Heart left ventricle (tissue), 16 donors: ENCODE measurements at regions not wholly inside any gene's neighbourhood (a gene's known extent, or its start where the extent isn't known, plus 50 kb on each side); places are given as distances from the start of the nearest gene placed in this dataset.

ENCODE experiments used
- ATAC-seq, 4 donors: fragments of 200-7000 bp; cut with Tn5 transposase; one replicate each; pipeline ENCODE4 v1.9.1; 2020 to 2022; ENCODE audit warnings: moderate library complexity in 4 of 4, mild to moderate bottlenecking in 3 of 4, moderate number of reproducible peaks in 1 of 4
- DNase-seq, 5 donors: peaks; one replicate each; pipeline ENCODE4 v3.0.0-alpha.2; 2020
- H3K27ac ChIP-seq, 12 donors: fragments of 200-600 bp; sonication (generic) in 4 of 12; one replicate each; pipeline versions ENCODE4 v1.5.0 to v1.8.0; 2016 to 2022; ENCODE audit warnings: mild to moderate bottlenecking in 2 of 12
- H3K27me3 ChIP-seq, 9 donors: fragments of 200-600 bp; sonication (generic) in 2 of 9; one replicate each; pipeline versions ENCODE4 v1.5.1 to v1.8.0; 2016 to 2022; ENCODE audit warnings: mild to moderate bottlenecking in 3 of 9
- H3K36me3 ChIP-seq, 9 donors: fragments of 200-600 bp; sonication (generic) in 2 of 9; one replicate each; pipeline versions ENCODE4 v1.5.0 to v1.8.0; 2018 to 2022; ENCODE audit warnings: mild to moderate bottlenecking in 2 of 9
- H3K4me1 ChIP-seq, 12 donors: fragments of 200-600 bp; sonication (generic) in 4 of 12; one replicate each; pipeline versions ENCODE4 v1.5.0 to v1.8.0; 2016 to 2022; ENCODE audit warnings: mild to moderate bottlenecking in 3 of 12
- H3K4me3 ChIP-seq, 12 donors: fragments of 200-600 bp; sonication (generic) in 4 of 12; one replicate each; pipeline versions ENCODE4 v1.5.0 to v1.8.0; 2017 to 2022; ENCODE audit warnings: mild to moderate bottlenecking in 9 of 12, moderate library complexity in 4 of 12
- H3K9me3 ChIP-seq, 12 donors: fragments of 200-600 bp; sonication (generic) in 4 of 12; one replicate each; pipeline versions ENCODE4 v1.5.0 to v1.8.0; 2016 to 2022; ENCODE audit warnings: mild to moderate bottlenecking in 1 of 12
- CTCF ChIP-seq, 12 donors: fragments of 200-600 bp; sonication (generic) in 4 of 12; IDR thresholded peaks; one replicate each; pipeline versions ENCODE4 v1.5.0 to v1.8.0; 2018 to 2022; ENCODE audit warnings: antibody characterized with exemption in 12 of 12, mild to moderate bottlenecking in 5 of 12
- POLR2A ChIP-seq, 2 donors: fragments of 450-650 bp; IDR thresholded peaks; one replicate each; pipeline ENCODE4 v1.6.1; 2017; ENCODE audit warnings: antibody characterized with exemption in 2 of 2, mild to moderate bottlenecking in 2 of 2, moderate library complexity in 2 of 2
- WGBS, 4 donors: extraction: QIAGEN DNeasy Blood & Tissue Kit in 2 of 4; methylation state at CpG; one replicate each; pipeline versions ENCODE4 v1.1.5 to v1.1.7; 2013 to 2018; 5-methylcytosine and 5-hydroxymethylcytosine counted together
- intact Hi-C, 10 donors: fragments of 100-400 bp; cut with DNase I; formaldehyde crosslinking; loops; one replicate each; pipeline versions ENCODE4 v1.11.1 to v1.14.2; 2022
- donor health status: ischemic (EF 13 %, LVEDD 7.1; RV severe dilation, severe dysfunction).
- donor health status: healthy with polysubstance abuse.
- donor health status: DM: no; HTN: yes; CAD: no.
- donor health status: DM: no; HTN: no; CAD: no.
- donor health status: ischemic (EF 25% LVEDD 6.9; RV normal size, moderate dysfunction).
- donor health status: ischemic (EF 25% LVEDD 5.7; RV mildly dilated, moderate dysfunction).
- donor health status: healthy.
- donor health status: DM: yes; HTN: yes; CAD: no.
- donor health status: ischemic (EF 35%, LVEDD 5.7; RV mildly dilated, moderate dysfunction).
- donor health status: nonischemic (EF 11% LVEDD 7.7; RV severe dilation, severe dysfunction).
- donor health status: DM: yes; HTN: yes; CAD: no.
- donor health status: PGD.
- donor health status: ischemic (EF 29% LVEDD 5.4; RV normal size, mild dysfunction).
- donor health status: nonischemic (EF 23%, LVEDD 6.1; RV moderate dilation, normal function).

- Histone ChIP-seq H3K27me3 (peaks cover 0 to 3% (median 0%) of the 10 kb centered on the region in 9 donors), H3K36me3 (no peaks in the 10 kb centered on the region), H3K4me1 (no peaks in the 10 kb centered on the region), H3K4me3 (no peak overlapping the region), H3K9me3 (no peaks in the 10 kb centered on the region), H3K27ac (no peak overlapping the region)
- ATAC-seq (no peak), DNase-seq (no peak)
- WGBS, 4 donors, result 70 to 89% (median 77%) methylated on average over 3 of the region's 3 CpGs
- TF ChIP-seq CTCF (IDR thresholded peaks at IDR 0.05), result no peak
- TF ChIP-seq POLR2A (IDR thresholded peaks at IDR 0.05), result no peak
- intact Hi-C loops, result no loop called here
These were observed 229.9 kb downstream of the TBXT start for GRCh38 chr6:165937564-165938358.

- Histone ChIP-seq H3K4me3 (no peak overlapping the region), H3K27me3 (peaks cover 0 to 3% (median 0%) of the 10 kb centered on the region in 9 donors), H3K4me1 (no peaks in the 10 kb centered on the region), H3K9me3 (no peaks in the 10 kb centered on the region), H3K36me3 (no peaks in the 10 kb centered on the region), H3K27ac (no peak overlapping the region)
- WGBS, 4 donors, result 87 to 91% (median 89%) methylated on average over 4 of the region's 4 CpGs
- ATAC-seq (no peak), DNase-seq (no peak)
- intact Hi-C loops, result no loop called here
- TF ChIP-seq CTCF (IDR thresholded peaks at IDR 0.05) (no peak), POLR2A (IDR thresholded peaks at IDR 0.05) (no peak)
These were observed 231.0 kb downstream of the TBXT start for GRCh38 chr6:165936660-165937059.

GRCh38 chr6:165936096-165936495, 231.6 kb downstream of the TBXT start:
- Histone ChIP-seq H3K36me3 (no peaks in the 10 kb centered on the region), H3K27me3 (peaks cover 0 to 3% (median 0%) of the 10 kb centered on the region in 9 donors), H3K4me3 (no peak overlapping the region), H3K4me1 (no peaks in the 10 kb centered on the region), H3K27ac (no peak overlapping the region), H3K9me3 (no peaks in the 10 kb centered on the region)
- no peak for TF ChIP-seq POLR2A (IDR thresholded peaks at IDR 0.05)
- no peak for TF ChIP-seq CTCF (IDR thresholded peaks at IDR 0.05)
- intact Hi-C loops, result no loop called here
- WGBS, 4 donors, result 67 to 79% (median 75%) methylated on average over 3 of the region's 3 CpGs
- DNase-seq (no peak), ATAC-seq (no peak)

- no peak for TF ChIP-seq CTCF (IDR thresholded peaks at IDR 0.05)
- TF ChIP-seq POLR2A (IDR thresholded peaks at IDR 0.05), result no peak
- Histone ChIP-seq H3K36me3 (no peaks in the 10 kb centered on the region), H3K27me3 (peaks cover 0 to 3% (median 0%) of the 10 kb centered on the region in 9 donors), H3K27ac (no peak overlapping the region), H3K9me3 (no peaks in the 10 kb centered on the region), H3K4me3 (no peak overlapping the region), H3K4me1 (no peaks in the 10 kb centered on the region)
- DNase-seq, result no peak
- intact Hi-C loops, result no loop called here
- no peak for ATAC-seq
- WGBS, 4 donors, result 57 to 71% (median 66%) methylated on average over 9 of the region's 9 CpGs
These were observed 236.0 kb downstream of the TBXT start for GRCh38 chr6:165931675-165932074.
